Activated naive CD4-positive, alpha-beta T cell treated with anti-CD3 and anti-CD28 coated beads, Interleukin-2, amount 50 U/mL, for 24 hours (primary cell): ENCODE measurements at regions not wholly inside any gene's neighbourhood (a gene's known extent, or its start where the extent isn't known, plus 50 kb on each side); places are given as distances from the start of the nearest gene placed in this dataset.

Source experiments
- H3K27ac Mint-ChIP-seq: one replicate; pipeline ENCODE4 v1.8.0; 2021; ENCODE audit warnings: mild to moderate bottlenecking, mixed read lengths
- H3K27me3 Mint-ChIP-seq: one replicate; pipeline ENCODE4 v1.8.0; 2021; ENCODE audit warnings: mixed read lengths
- H3K36me3 Mint-ChIP-seq: one replicate; pipeline ENCODE4 v1.8.0; 2021; ENCODE audit warnings: mixed read lengths
- H3K4me1 Mint-ChIP-seq: one replicate; pipeline ENCODE4 v1.8.0; 2021; ENCODE audit warnings: mixed read lengths
- H3K4me3 Mint-ChIP-seq: one replicate; pipeline ENCODE4 v1.8.0; 2021; ENCODE audit warnings: mild to moderate bottlenecking, mixed read lengths
- H3K9me3 Mint-ChIP-seq: one replicate; pipeline ENCODE4 v1.8.0; 2021; ENCODE audit warnings: mixed read lengths

- Mint-ChIP-seq H3K9me3 (no peaks in the 10 kb centered on the region), H3K36me3 (no peaks in the 10 kb centered on the region), H3K4me3 (no peak overlapping the region), H3K4me1 (peaks cover 10% of the 10 kb centered on the region), H3K27me3 (no peaks in the 10 kb centered on the region), H3K27ac (no peak overlapping the region)
Measured at GRCh38 chr13:51518827-51519226, 65.4 kb upstream of the WDFY2 start.

- H3K27ac Mint-ChIP-seq = peak overlapping the region; percentile 17
- H3K9me3 Mint-ChIP-seq = no peaks in the 10 kb centered on the region
- H3K36me3 Mint-ChIP-seq = no peaks in the 10 kb centered on the region
- H3K27me3 Mint-ChIP-seq = no peaks in the 10 kb centered on the region
- no peak overlapping the region for H3K4me3 Mint-ChIP-seq
- peaks cover 10% of the 10 kb centered on the region for H3K4me1 Mint-ChIP-seq
Measured at GRCh38 chr13:51519771-51520216, 64.5 kb upstream of the WDFY2 start.

GRCh38 chr13:51520524-51520923 lies 63.7 kb upstream of the WDFY2 start:
- no peak overlapping the region for H3K4me3 Mint-ChIP-seq
- no peaks in the 10 kb centered on the region for H3K9me3 Mint-ChIP-seq
- no peaks in the 10 kb centered on the region for H3K27me3 Mint-ChIP-seq
- no peak overlapping the region for H3K27ac Mint-ChIP-seq
- peaks cover 10% of the 10 kb centered on the region for H3K4me1 Mint-ChIP-seq
- no peaks in the 10 kb centered on the region for H3K36me3 Mint-ChIP-seq

- no peaks in the 10 kb centered on the region for H3K36me3 Mint-ChIP-seq
- no peak overlapping the region for H3K4me3 Mint-ChIP-seq
- H3K9me3 Mint-ChIP-seq = no peaks in the 10 kb centered on the region
- no peak overlapping the region for H3K27ac Mint-ChIP-seq
- no peaks in the 10 kb centered on the region for H3K27me3 Mint-ChIP-seq
- H3K4me1 Mint-ChIP-seq = peaks cover 10% of the 10 kb centered on the region
Measured at GRCh38 chr13:51523082-51523518, 61.2 kb upstream of the WDFY2 start.

GRCh38 chr13:51524312-51524711 lies 60.0 kb upstream of the WDFY2 start:
- Mint-ChIP-seq H3K27me3 (no peaks in the 10 kb centered on the region), H3K4me3 (no peak overlapping the region), H3K27ac (no peak overlapping the region), H3K4me1 (peaks cover 10% of the 10 kb centered on the region), H3K36me3 (no peaks in the 10 kb centered on the region), H3K9me3 (no peaks in the 10 kb centered on the region)

- H3K27me3 Mint-ChIP-seq = no peaks in the 10 kb centered on the region
- peaks cover 10% of the 10 kb centered on the region for H3K4me1 Mint-ChIP-seq
- no peaks in the 10 kb centered on the region for H3K9me3 Mint-ChIP-seq
- H3K4me3 Mint-ChIP-seq = no peak overlapping the region
- H3K36me3 Mint-ChIP-seq = no peaks in the 10 kb centered on the region
- H3K27ac Mint-ChIP-seq = no peak overlapping the region
Measured at GRCh38 chr13:51524829-51525566, 59.3 kb upstream of the WDFY2 start.

GRCh38 chr13:51525567-51526167 lies 58.6 kb upstream of the WDFY2 start:
- H3K9me3 Mint-ChIP-seq = no peaks in the 10 kb centered on the region

GRCh38 chr13:51526202-51526601 lies 58.1 kb upstream of the WDFY2 start:
- H3K27me3 Mint-ChIP-seq = no peaks in the 10 kb centered on the region
- no peaks in the 10 kb centered on the region for H3K9me3 Mint-ChIP-seq
- H3K27ac Mint-ChIP-seq = no peak overlapping the region
- H3K4me3 Mint-ChIP-seq = no peak overlapping the region
- no peaks in the 10 kb centered on the region for H3K36me3 Mint-ChIP-seq
- H3K4me1 Mint-ChIP-seq = peaks cover 10% of the 10 kb centered on the region

More at GRCh38 chr13:51525567-51526167, 58.6 kb upstream of the WDFY2 start:
- no peaks in the 10 kb centered on the region for H3K36me3 Mint-ChIP-seq
- H3K27ac Mint-ChIP-seq = no peak overlapping the region
- H3K27me3 Mint-ChIP-seq = no peaks in the 10 kb centered on the region
- no peak overlapping the region for H3K4me3 Mint-ChIP-seq
- peaks cover 10% of the 10 kb centered on the region for H3K4me1 Mint-ChIP-seq

GRCh38 chr13:51532736-51533197 lies 51.5 kb upstream of the WDFY2 start:
- no peak overlapping the region for H3K27ac Mint-ChIP-seq
- H3K4me1 Mint-ChIP-seq = peaks cover 26% of the 10 kb centered on the region
- no peaks in the 10 kb centered on the region for H3K27me3 Mint-ChIP-seq
- no peak overlapping the region for H3K4me3 Mint-ChIP-seq
- no peaks in the 10 kb centered on the region for H3K36me3 Mint-ChIP-seq
- H3K9me3 Mint-ChIP-seq = no peaks in the 10 kb centered on the region

GRCh38 chr13:51534041-51534817 lies 50.0 kb upstream of the WDFY2 start:
- peak overlapping the region; percentile 26 for H3K4me3 Mint-ChIP-seq
- H3K27me3 Mint-ChIP-seq = no peaks in the 10 kb centered on the region
- H3K4me1 Mint-ChIP-seq = peaks cover 26% of the 10 kb centered on the region
- no peaks in the 10 kb centered on the region for H3K36me3 Mint-ChIP-seq
- no peaks in the 10 kb centered on the region for H3K9me3 Mint-ChIP-seq
- peak overlapping the region; percentile 55 for H3K27ac Mint-ChIP-seq
